Upper lobe of left lung (tissue), 6 donors: ENCODE measurements at regions not wholly inside any gene's neighbourhood (a gene's known extent, or its start where the extent isn't known, plus 50 kb on each side); places are given as distances from the start of the nearest gene placed in this dataset.

Experiments
- ATAC-seq, 2 donors: fragments of 200-7000 bp; cut with Tn5 transposase; one replicate each; pipeline ENCODE4 v1.9.1; 2022; ENCODE audit warnings: mild to moderate bottlenecking in 2 of 2, moderate library complexity in 2 of 2; ENCODE audit not compliant: low FRiP score in 2 of 2
- DNase-seq, 2 donors: peaks; one replicate each; pipeline ENCODE4 v3.0.0-alpha.2; 2019 to 2020
- H3K27ac ChIP-seq, 4 donors: fragments of 200-600 bp; sonication (generic); one replicate each; pipeline ENCODE4 v1.5.1; 2016 to 2019
- H3K27me3 ChIP-seq, 4 donors: fragments of 200-600 bp; sonication (generic); one replicate each; pipeline ENCODE4 v1.5.1; 2017 to 2019
- H3K36me3 ChIP-seq, 4 donors: fragments of 200-600 bp; sonication (generic); one replicate each; pipeline ENCODE4 v1.5.1; 2016 to 2019
- H3K4me1 ChIP-seq, 4 donors: fragments of 200-600 bp; sonication (generic); one replicate each; pipeline ENCODE4 v1.5.1; 2018 to 2019
- H3K4me3 ChIP-seq, 4 donors: fragments of 200-600 bp; sonication (generic); one replicate each; pipeline ENCODE4 v1.5.1; 2017 to 2019; ENCODE audit warnings: mild to moderate bottlenecking in 2 of 4, moderate library complexity in 1 of 4
- H3K9me3 ChIP-seq, 4 donors: fragments of 200-600 bp; sonication (generic); one replicate each; pipeline ENCODE4 v1.5.1; 2018 to 2019
- CTCF ChIP-seq, 6 experiments: fragments of 450-650 bp in 4 of 6; fragments of 200-600 bp in 2 of 6; sonication (generic) in 2 of 6; IDR thresholded peaks; one replicate each; pipeline ENCODE4 v1.5.1; 2016 to 2019; ENCODE audit warnings: antibody characterized with exemption in 6 of 6
- EP300 ChIP-seq, 4 donors: sonication (generic); formaldehyde crosslinking; IDR thresholded peaks; one replicate each; pipeline ENCODE4 v1.5.1; 2017; ENCODE audit warnings: antibody characterized with exemption in 4 of 4, control low read depth in 2 of 4
- POLR2A ChIP-seq, 4 donors: fragments of 450-650 bp; IDR thresholded peaks; one replicate each; pipeline ENCODE4 v1.5.1; 2016 to 2017; ENCODE audit warnings: antibody characterized with exemption in 4 of 4, mild to moderate bottlenecking in 2 of 4
- POLR2AphosphoS5 ChIP-seq, 2 donors: sonication (generic); formaldehyde crosslinking; IDR thresholded peaks; one replicate each; pipeline ENCODE4 v1.5.1; 2017; ENCODE audit warnings: antibody characterized with exemption in 2 of 2
- WGBS, 2 donors: methylation state at CpG; one replicate each; pipeline ENCODE4 v1.1.5; 2017 to 2018; 5-methylcytosine and 5-hydroxymethylcytosine counted together
- donor health status: DM: no; HTN: no; CAD: no; lungs with moderate emphysema.
- donor health status: DM: no; HTN: yes; CAD: no; lungs with severe emphysema.

- H3K4me1 ChIP-seq, result no peaks in the 10 kb centered on the region
- no peak for ATAC-seq
- 80 to 90% methylated on average over 10 of the region's 10 CpGs for WGBS, 2 donors
- H3K4me3 ChIP-seq, result no peak overlapping the region
- DNase-seq, result no peak
- no peaks in the 10 kb centered on the region for H3K36me3 ChIP-seq
- H3K27me3 ChIP-seq, result no peaks in the 10 kb centered on the region
- TF ChIP-seq EP300 (IDR thresholded peaks at IDR 0.05), result no peak
- TF ChIP-seq POLR2A (IDR thresholded peaks at IDR 0.05), result no peak
- no peak for TF ChIP-seq CTCF (IDR thresholded peaks at IDR 0.05)
- TF ChIP-seq POLR2AphosphoS5 (IDR thresholded peaks at IDR 0.05), result no peak
- H3K27ac ChIP-seq, result no peak overlapping the region
- no peaks in the 10 kb centered on the region for H3K9me3 ChIP-seq
These were observed 261.8 kb downstream of the DCDC2C start for GRCh38 chr2:3965211-3965610.

- Histone ChIP-seq H3K4me3 (no peak overlapping the region), H3K36me3 (no peaks in the 10 kb centered on the region), H3K27ac (no peak overlapping the region), H3K27me3 (no peaks in the 10 kb centered on the region), H3K4me1 (no peaks in the 10 kb centered on the region), H3K9me3 (no peaks in the 10 kb centered on the region)
- WGBS, 2 donors, result 83 to 87% methylated on average over 4 to 5 of the region's 5 CpGs
- DNase-seq (no peak), ATAC-seq (no peak)
- TF ChIP-seq POLR2AphosphoS5 (IDR thresholded peaks at IDR 0.05) (no peak), POLR2A (IDR thresholded peaks at IDR 0.05) (no peak)
These were observed 262.6 kb downstream of the DCDC2C start for GRCh38 chr2:3965953-3966352.

GRCh38 chr2:3966470-3966869 lies 263.1 kb downstream of the DCDC2C start:
- no peak for ATAC-seq
- Histone ChIP-seq H3K4me3 (no peak overlapping the region), H3K4me1 (no peaks in the 10 kb centered on the region), H3K36me3 (no peaks in the 10 kb centered on the region), H3K9me3 (no peaks in the 10 kb centered on the region), H3K27ac (no peak overlapping the region), H3K27me3 (no peaks in the 10 kb centered on the region)
- 73 to 76% methylated on average over 4 to 5 of the region's 5 CpGs for whole genome bisulfite sequencing, 2 donors
- DNase-seq, result no peak
- TF ChIP-seq EP300 (IDR thresholded peaks at IDR 0.05), result no peak
- no peak for TF ChIP-seq POLR2A (IDR thresholded peaks at IDR 0.05)
- no peak for TF ChIP-seq CTCF (IDR thresholded peaks at IDR 0.05)
- no peak for TF ChIP-seq POLR2AphosphoS5 (IDR thresholded peaks at IDR 0.05)

GRCh38 chr2:3968736-3969135 lies 265.4 kb downstream of the DCDC2C start:
- Histone ChIP-seq H3K4me3 (no peak overlapping the region), H3K4me1 (no peaks in the 10 kb centered on the region), H3K36me3 (no peaks in the 10 kb centered on the region), H3K9me3 (no peaks in the 10 kb centered on the region), H3K27me3 (no peaks in the 10 kb centered on the region), H3K27ac (no peak overlapping the region)
- TF ChIP-seq CTCF (IDR thresholded peaks at IDR 0.05), result no peak
- TF ChIP-seq EP300 (IDR thresholded peaks at IDR 0.05), result no peak
- TF ChIP-seq POLR2AphosphoS5 (IDR thresholded peaks at IDR 0.05), result no peak
- no peak for TF ChIP-seq POLR2A (IDR thresholded peaks at IDR 0.05)
- DNase-seq (no peak), ATAC-seq (no peak)
- WGBS, 2 donors, result 61 to 87% methylated on average over 5 to 6 of the region's 6 CpGs

GRCh38 chr2:3970791-3971651 lies 267.6 kb downstream of the DCDC2C start:
- WGBS, 2 donors, result 49 to 62% methylated on average over 17 of the region's 17 CpGs
- TF ChIP-seq POLR2A (IDR thresholded peaks at IDR 0.05), result no peak
- no peak for TF ChIP-seq EP300 (IDR thresholded peaks at IDR 0.05)
- TF ChIP-seq POLR2AphosphoS5 (IDR thresholded peaks at IDR 0.05), result no peak
- no peak for TF ChIP-seq CTCF (IDR thresholded peaks at IDR 0.05)
- Histone ChIP-seq H3K4me1 (no peaks in the 10 kb centered on the region), H3K9me3 (no peaks in the 10 kb centered on the region), H3K36me3 (no peaks in the 10 kb centered on the region), H3K27me3 (no peaks in the 10 kb centered on the region), H3K27ac (no peak overlapping the region), H3K4me3 (no peak overlapping the region)
- peak in 1 of 2 donors; percentile 43 for DNase-seq
- ATAC-seq, result no peak
